SK-N-DZ (cell line): ENCODE measurements at regions not wholly inside any gene's neighbourhood (a gene's known extent, or its start where the extent isn't known, plus 50 kb on each side); places are given as distances from the start of the nearest gene placed in this dataset.

Experiments used
- DNase-seq: peaks from one replicate; pipeline ENCODE4 v3.0.0-alpha.2; 2015; ENCODE audit warnings: low spot score

DNA sequence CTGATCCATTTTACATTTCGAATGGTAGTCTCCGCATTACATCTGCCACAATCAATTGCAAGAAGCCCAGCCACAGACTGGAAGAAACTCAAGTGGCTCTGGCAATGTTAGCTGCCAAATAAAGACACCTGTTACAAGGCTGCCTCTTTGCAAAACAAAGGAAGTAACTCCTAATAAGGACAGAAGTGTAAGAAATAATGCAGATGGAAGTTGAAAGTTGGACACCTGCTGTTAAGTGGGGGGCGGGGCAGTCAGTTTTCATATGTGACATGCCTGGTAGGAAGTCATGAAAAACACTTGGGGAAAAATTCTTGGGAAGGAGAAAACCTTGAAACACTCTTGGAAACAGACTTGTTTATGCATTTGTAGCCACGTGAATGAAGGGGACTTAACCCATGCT lies 54.1 kb upstream of the ATP2C1 start:
- no peak for DNase-seq

DNA sequence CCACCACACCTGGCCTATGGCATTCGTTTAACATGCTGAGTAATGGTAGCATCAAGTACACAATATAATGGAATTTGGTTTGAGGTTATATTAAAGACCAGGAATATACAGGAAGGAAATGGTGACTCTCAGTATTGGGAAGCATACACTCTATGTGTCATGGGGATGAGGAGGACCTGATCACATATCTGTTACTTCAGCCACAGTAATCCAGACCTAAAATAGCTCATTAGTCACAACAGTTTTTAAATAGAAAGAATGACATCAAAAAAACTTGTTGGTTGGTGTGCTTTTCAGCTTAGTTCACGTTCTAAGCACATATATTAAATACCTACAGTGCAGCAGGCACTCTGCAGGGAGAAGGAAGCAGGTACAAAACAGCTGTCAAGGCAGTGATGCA lies 52.5 kb upstream of the ATP2C1 start:
- DNase-seq = no peak

DNA sequence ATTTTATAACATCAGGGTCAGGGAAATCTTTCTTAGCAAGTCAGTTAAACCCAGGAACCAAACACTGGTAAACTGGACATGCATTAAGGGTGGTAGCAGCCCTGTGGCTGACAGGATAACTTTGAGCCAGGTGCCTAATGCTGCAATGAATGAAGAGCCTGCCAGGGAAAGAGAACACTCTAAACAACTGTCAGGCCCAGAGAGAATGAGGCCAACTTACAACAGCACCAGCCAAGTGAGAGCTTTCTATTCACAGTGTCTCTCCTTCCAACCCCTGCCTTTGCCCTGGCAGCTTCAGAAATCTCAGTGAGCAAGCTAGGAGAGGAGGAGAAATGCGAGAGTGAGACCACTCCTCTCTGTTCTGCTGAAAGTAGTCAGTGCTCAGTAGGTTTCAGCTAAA lies 50.4 kb upstream of the ATP2C1 start:
- DNase-seq = no peak
